HG03575 (cell line): ENCODE measurements at regions not wholly inside any gene's neighbourhood (a gene's known extent, or its start where the extent isn't known, plus 50 kb on each side); places are given as distances from the start of the nearest gene placed in this dataset.
"Not testable (repeated sequence)": the region's sequence is repeated elsewhere in the genome, so short reads cannot be mapped to it uniquely, and the experiment has no call there.

ENCODE experiments used
- ATAC-seq: cut with Tn5 transposase; IDR thresholded peaks from one replicate; pipeline ENCODE4 v1.9.1; 2021; ENCODE audit not compliant: unreplicated experiment, insufficient number of reproducible peaks, low FRiP score; ENCODE audit errors: extremely low read depth

- ATAC-seq: no peak
These were observed 130.3 kb upstream of the NRIP1 start for GRCh38 chr21:15195104-15195503.

- no peak for ATAC-seq
These were observed 131.0 kb upstream of the NRIP1 start for GRCh38 chr21:15195768-15196167.

- ATAC-seq: no peak
These were observed 132.9 kb upstream of the NRIP1 start for GRCh38 chr21:15197696-15198095.

- ATAC-seq: no peak
These were observed 134.9 kb upstream of the NRIP1 start for GRCh38 chr21:15199414-15200383.

- ATAC-seq: no peak
These were observed 138.9 kb upstream of the NRIP1 start for GRCh38 chr21:15203740-15204139.

- ATAC-seq: no peak
These were observed 139.6 kb upstream of the NRIP1 start for GRCh38 chr21:15204140-15204969.

- no peak for ATAC-seq
These were observed 140.1 kb upstream of the NRIP1 start for GRCh38 chr21:15204970-15205286.

- no peak for ATAC-seq
These were observed 141.7 kb upstream of the NRIP1 start for GRCh38 chr21:15206514-15206913.

GRCh38 chr21:15207231-15207630 lies 142.4 kb upstream of the NRIP1 start:
- no peak for ATAC-seq

GRCh38 chr21:15207635-15208370 lies 143.0 kb upstream of the NRIP1 start:
- no peak for ATAC-seq

- no peak for ATAC-seq
These were observed 144.0 kb upstream of the NRIP1 start for GRCh38 chr21:15208786-15209185.

- no peak for ATAC-seq
These were observed 144.4 kb upstream of the NRIP1 start for GRCh38 chr21:15209224-15209623.

- no peak for ATAC-seq
These were observed 145.5 kb upstream of the NRIP1 start for GRCh38 chr21:15210235-15210678.

- no peak for ATAC-seq
These were observed 146.8 kb upstream of the NRIP1 start for GRCh38 chr21:15211491-15212133.

GRCh38 chr21:15212206-15212605 lies 147.4 kb upstream of the NRIP1 start:
- ATAC-seq: no peak

GRCh38 chr21:15218476-15218875 lies 153.7 kb upstream of the NRIP1 start:
- ATAC-seq: not testable (repeated sequence)

GRCh38 chr21:15219039-15219438 lies 154.2 kb upstream of the NRIP1 start:
- no peak for ATAC-seq

- no peak for ATAC-seq
These were observed 155.1 kb upstream of the NRIP1 start for GRCh38 chr21:15219894-15220293.
